Vagina (tissue), 2 donors: ENCODE measurements at regions not wholly inside any gene's neighbourhood (a gene's known extent, or its start where the extent isn't known, plus 50 kb on each side); places are given as distances from the start of the nearest gene placed in this dataset.

ENCODE experiments used
- DNase-seq, 2 donors: peaks; one replicate each; pipeline ENCODE4 v3.0.0-alpha.2; 2017; ENCODE audit errors: extremely low spot score in 2 of 2
- H3K27ac ChIP-seq: fragments of 200-600 bp; sonication (generic); one replicate; pipeline ENCODE4 v1.5.1; 2019
- H3K27me3 ChIP-seq: fragments of 200-600 bp; sonication (generic); one replicate; pipeline ENCODE4 v1.5.1; 2019
- H3K36me3 ChIP-seq, 2 donors: fragments of 200-600 bp; sonication (generic); one replicate each; pipeline ENCODE4 v1.5.1; 2017 to 2019
- H3K4me1 ChIP-seq: fragments of 200-600 bp; sonication (generic); one replicate; pipeline ENCODE4 v1.5.1; 2019
- H3K4me3 ChIP-seq, 2 donors: fragments of 200-600 bp; sonication (generic); 1 replicate in 1 of 2; 2 replicates in 1 of 2; pipeline ENCODE4 v1.5.1; 2016 to 2019
- H3K9me3 ChIP-seq: fragments of 200-600 bp; sonication (generic); one replicate; pipeline ENCODE4 v1.5.1; 2019
- POLR2A ChIP-seq, 2 donors: fragments of 450-650 bp; IDR thresholded peaks; one replicate each; pipeline ENCODE4 v1.6.1; 2017; ENCODE audit warnings: antibody characterized with exemption in 2 of 2, mild to moderate bottlenecking in 2 of 2, moderate library complexity in 2 of 2
- POLR2AphosphoS5 ChIP-seq, 2 donors: sonication (generic); formaldehyde crosslinking; IDR thresholded peaks; one replicate each; pipeline ENCODE4 v1.9.0; 2017; ENCODE audit warnings: antibody characterized with exemption in 2 of 2, mild to moderate bottlenecking in 2 of 2, low read depth in 1 of 2; ENCODE audit not compliant: insufficient read depth in 1 of 2
- intact Hi-C: fragments of 100-400 bp; cut with DNase I; formaldehyde crosslinking; loops from one replicate; pipeline ENCODE4 v1.15.1; 2023
- TF ChIP-seq, protein P1 (sequence below), 3 experiments: fragments of 450-650 bp in 2 of 3; fragments of 200-600 bp in 1 of 3; sonication (generic) in 1 of 3; IDR thresholded peaks; one replicate each; pipeline ENCODE4 v1.5.1; 2017 to 2019; ENCODE audit warnings: antibody characterized with exemption in 3 of 3, mild to moderate bottlenecking in 2 of 3, moderate library complexity in 2 of 3

DNA sequence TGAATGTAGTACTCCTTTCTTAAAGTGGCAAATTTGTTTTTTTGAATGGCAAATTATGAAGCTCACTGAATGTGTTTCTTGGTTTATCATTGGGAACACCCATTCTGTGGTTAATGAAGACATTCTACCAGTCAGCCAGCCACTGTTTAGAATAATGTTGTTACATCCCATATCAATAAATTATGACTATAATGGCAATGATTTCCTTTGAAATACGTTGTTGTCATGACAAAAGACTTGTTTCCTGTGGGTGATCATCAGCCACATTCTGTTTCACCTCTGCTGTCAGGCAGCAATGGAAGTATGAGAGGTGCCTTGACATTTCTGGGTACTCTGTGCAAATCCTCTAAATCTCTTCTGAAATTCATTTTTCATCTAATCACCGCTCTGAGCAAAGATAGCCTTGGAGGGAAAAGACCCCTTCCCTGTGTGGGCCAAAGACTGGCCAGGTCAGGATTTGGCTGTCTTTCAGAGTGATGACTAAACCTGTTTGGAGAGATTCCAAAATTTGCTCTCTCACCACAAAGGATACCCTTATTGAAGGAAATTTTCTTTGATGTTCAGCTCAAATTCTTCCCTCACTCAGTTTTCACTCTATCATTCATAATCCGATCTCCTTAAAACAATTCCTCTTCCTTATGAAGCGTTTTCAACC lies 869.2 kb downstream of the BCL11A start:
- TF ChIP-seq POLR2AphosphoS5 (IDR thresholded peaks at IDR 0.05; ENCODE audit: insufficient read depth in 1 of 2, low read depth in 1 of 2) (no peak), POLR2A (IDR thresholded peaks at IDR 0.05) (no peak)
- TF ChIP-seq, protein P1, sequence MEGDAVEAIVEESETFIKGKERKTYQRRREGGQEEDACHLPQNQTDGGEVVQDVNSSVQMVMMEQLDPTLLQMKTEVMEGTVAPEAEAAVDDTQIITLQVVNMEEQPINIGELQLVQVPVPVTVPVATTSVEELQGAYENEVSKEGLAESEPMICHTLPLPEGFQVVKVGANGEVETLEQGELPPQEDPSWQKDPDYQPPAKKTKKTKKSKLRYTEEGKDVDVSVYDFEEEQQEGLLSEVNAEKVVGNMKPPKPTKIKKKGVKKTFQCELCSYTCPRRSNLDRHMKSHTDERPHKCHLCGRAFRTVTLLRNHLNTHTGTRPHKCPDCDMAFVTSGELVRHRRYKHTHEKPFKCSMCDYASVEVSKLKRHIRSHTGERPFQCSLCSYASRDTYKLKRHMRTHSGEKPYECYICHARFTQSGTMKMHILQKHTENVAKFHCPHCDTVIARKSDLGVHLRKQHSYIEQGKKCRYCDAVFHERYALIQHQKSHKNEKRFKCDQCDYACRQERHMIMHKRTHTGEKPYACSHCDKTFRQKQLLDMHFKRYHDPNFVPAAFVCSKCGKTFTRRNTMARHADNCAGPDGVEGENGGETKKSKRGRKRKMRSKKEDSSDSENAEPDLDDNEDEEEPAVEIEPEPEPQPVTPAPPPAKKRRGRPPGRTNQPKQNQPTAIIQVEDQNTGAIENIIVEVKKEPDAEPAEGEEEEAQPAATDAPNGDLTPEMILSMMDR (IDR thresholded peaks at IDR 0.05) = no peak
- no peak for DNase-seq
- no peaks in the 10 kb centered on the region for H3K27me3 ChIP-seq
- intact Hi-C loops = no loop called here
- no peaks in the 10 kb centered on the region for H3K36me3 ChIP-seq
- no peak overlapping the region for H3K27ac ChIP-seq
- no peaks in the 10 kb centered on the region for H3K4me1 ChIP-seq
- H3K4me3 ChIP-seq = no peak overlapping the region
- no peaks in the 10 kb centered on the region for H3K9me3 ChIP-seq

- no peak overlapping the region for H3K4me3 ChIP-seq
- TF ChIP-seq POLR2A (IDR thresholded peaks at IDR 0.05) = no peak
- no peak for TF ChIP-seq POLR2AphosphoS5 (IDR thresholded peaks at IDR 0.05; ENCODE audit: insufficient read depth in 1 of 2, low read depth in 1 of 2)
- TF ChIP-seq, protein P1 (IDR thresholded peaks at IDR 0.05) = no peak
- no peak overlapping the region for H3K27ac ChIP-seq
- no peaks in the 10 kb centered on the region for H3K27me3 ChIP-seq
- no peak for DNase-seq
- H3K9me3 ChIP-seq = no peaks in the 10 kb centered on the region
- intact Hi-C loops = no loop called here
- no peaks in the 10 kb centered on the region for H3K4me1 ChIP-seq
- H3K36me3 ChIP-seq = no peaks in the 10 kb centered on the region
Measured at GRCh38 chr2:59680863-59681262, 872.6 kb downstream of the BCL11A start.

GRCh38 chr2:59677158-59677557 lies 876.3 kb downstream of the BCL11A start:
- H3K4me3 ChIP-seq = no peak overlapping the region
- H3K27me3 ChIP-seq = no peaks in the 10 kb centered on the region
- no peak for TF ChIP-seq POLR2A (IDR thresholded peaks at IDR 0.05)
- TF ChIP-seq, protein P1 (IDR thresholded peaks at IDR 0.05) = no peak
- no peak for TF ChIP-seq POLR2AphosphoS5 (IDR thresholded peaks at IDR 0.05; ENCODE audit: insufficient read depth in 1 of 2, low read depth in 1 of 2)
- intact Hi-C loops = no loop called here
- no peaks in the 10 kb centered on the region for H3K9me3 ChIP-seq
- H3K36me3 ChIP-seq = no peaks in the 10 kb centered on the region
- no peak for DNase-seq
- H3K4me1 ChIP-seq = no peaks in the 10 kb centered on the region
- no peak overlapping the region for H3K27ac ChIP-seq

- Histone ChIP-seq H3K4me3 (no peak overlapping the region), H3K9me3 (no peaks in the 10 kb centered on the region), H3K4me1 (no peaks in the 10 kb centered on the region), H3K27ac (no peak overlapping the region), H3K27me3 (no peaks in the 10 kb centered on the region), H3K36me3 (no peaks in the 10 kb centered on the region)
- intact Hi-C loops = no loop called here
- DNase-seq = no peak
- TF ChIP-seq POLR2AphosphoS5 (IDR thresholded peaks at IDR 0.05; ENCODE audit: insufficient read depth in 1 of 2, low read depth in 1 of 2) = no peak
- TF ChIP-seq, protein P1 (IDR thresholded peaks at IDR 0.05) = no peak
- no peak for TF ChIP-seq POLR2A (IDR thresholded peaks at IDR 0.05)
Measured at GRCh38 chr2:59674100-59674499, 879.4 kb downstream of the BCL11A start.

GRCh38 chr2:59665021-59665420 lies 888.4 kb downstream of the BCL11A start:
- no peak for TF ChIP-seq POLR2AphosphoS5 (IDR thresholded peaks at IDR 0.05; ENCODE audit: insufficient read depth in 1 of 2, low read depth in 1 of 2)
- TF ChIP-seq, protein P1 (IDR thresholded peaks at IDR 0.05) = no peak
- TF ChIP-seq POLR2A (IDR thresholded peaks at IDR 0.05) = no peak
- DNase-seq = no peak
- intact Hi-C loops = no loop called here

More at GRCh38 chr2:59665021-59665420, 888.4 kb downstream of the BCL11A start:
- H3K36me3 ChIP-seq = no peaks in the 10 kb centered on the region
- H3K9me3 ChIP-seq = no peaks in the 10 kb centered on the region
- H3K4me3 ChIP-seq = no peak overlapping the region
- no peak overlapping the region for H3K27ac ChIP-seq
- H3K4me1 ChIP-seq = no peaks in the 10 kb centered on the region
- no peaks in the 10 kb centered on the region for H3K27me3 ChIP-seq
